ENCODE measurements at regions not wholly inside any gene's neighbourhood (a gene's known extent, or its start where the extent isn't known, plus 50 kb on each side); places are given as distances from the start of the nearest gene placed in this dataset.

- Histone ChIP-seq H3K27me3 (ENCODE audit: control insufficient read depth in 1 of 2, insufficient read depth in 1 of 2, low read length in 2 of 2) (peaks cover 0 to 5% of the 10 kb centered on the region in 2 experiments), H2BK15ac (ENCODE audit: low read depth, poor library complexity, severe bottlenecking) (no peak overlapping the region), H3K9ac (ENCODE audit: low read length) (no peak overlapping the region), H2BK5ac (ENCODE audit: low read depth, low read length, poor library complexity, severe bottlenecking) (no peak overlapping the region), H3K4me1 (ENCODE audit: control insufficient read depth, insufficient read depth, low read depth, low read length) (no peaks in the 10 kb centered on the region), H4K8ac (ENCODE audit: low read length) (no peak overlapping the region), H2AK5ac (ENCODE audit: low read length, severe bottlenecking) (no peak overlapping the region), H3K9me3 (ENCODE audit: control insufficient read depth, low read length) (peaks cover 5% of the 10 kb centered on the region), H2BK120ac (ENCODE audit: low read depth, low read length) (no peak overlapping the region), H2AFZ (ENCODE audit: low read depth, low read length) (no peak overlapping the region), H3K27ac (ENCODE audit: low read length, poor library complexity, severe bottlenecking) (no peak overlapping the region), H3K23ac (ENCODE audit: low read length in 2 of 2) (no peak overlapping the region), H3K79me1 (replicated peaks; ENCODE audit: low read length, poor library complexity, severe bottlenecking) (no peaks in the 10 kb centered on the region), H3K4me2 (ENCODE audit: low read length, poor library complexity, severe bottlenecking) (no peak overlapping the region), H3K36me3 (ENCODE audit: control insufficient read depth in 1 of 2, insufficient read depth in 2 of 2, low read depth in 1 of 2, low read length in 2 of 2) (no peaks in the 10 kb centered on the region), H3K18ac (ENCODE audit: low read depth in 1 of 2, low read length in 2 of 2) (no peak overlapping the region), H4K91ac (ENCODE audit: low read length) (no peak overlapping the region), H2BK12ac (ENCODE audit: low read length in 2 of 2) (no peak overlapping the region), H3K4me3 (ENCODE audit: insufficient read depth in 1 of 2, low read depth in 1 of 2, low read length in 2 of 2) (no peak overlapping the region), H3K4ac (ENCODE audit: low read depth in 1 of 2, low read length in 2 of 2) (no peak overlapping the region), H3K14ac (ENCODE audit: low read length in 2 of 2) (no peak overlapping the region)
- WGBS = 79% methylated on average over 4 of the region's 4 CpGs
- no peak for DNase-seq
Observed at GRCh38 chr14:76664790-76665189, 96.5 kb upstream of the VASH1 start.

- no peak overlapping the region for H4K8ac ChIP-seq (ENCODE audit: low read length)
- no peaks in the 10 kb centered on the region for H3K27me3 ChIP-seq (ENCODE audit: control insufficient read depth in 1 of 2, insufficient read depth in 1 of 2, low read length in 2 of 2)
- no peaks in the 10 kb centered on the region for H3K79me1 ChIP-seq (replicated peaks; ENCODE audit: low read length, poor library complexity, severe bottlenecking)
- H2BK120ac ChIP-seq (ENCODE audit: low read depth, low read length) = no peak overlapping the region
- H3K4me3 ChIP-seq (ENCODE audit: insufficient read depth in 1 of 2, low read depth in 1 of 2, low read length in 2 of 2) = no peak overlapping the region
- no peak overlapping the region for H2BK5ac ChIP-seq (ENCODE audit: low read depth, low read length, poor library complexity, severe bottlenecking)
- 58% methylated on average over 5 of the region's 5 CpGs for WGBS
- H3K9ac ChIP-seq (ENCODE audit: low read length) = no peak overlapping the region
- no peak overlapping the region for H2BK15ac ChIP-seq (ENCODE audit: low read depth, poor library complexity, severe bottlenecking)
- no peak overlapping the region for H2AK5ac ChIP-seq (ENCODE audit: low read length, severe bottlenecking)
- no peak overlapping the region for H3K14ac ChIP-seq (ENCODE audit: low read length in 2 of 2)
- DNase-seq = no peak
- no peak overlapping the region for H2AFZ ChIP-seq (ENCODE audit: low read depth, low read length)
- no peak overlapping the region for H4K91ac ChIP-seq (ENCODE audit: low read length)
- no peaks in the 10 kb centered on the region for H3K36me3 ChIP-seq (ENCODE audit: control insufficient read depth in 1 of 2, insufficient read depth in 2 of 2, low read depth in 1 of 2, low read length in 2 of 2)
- no peaks in the 10 kb centered on the region for H3K4me1 ChIP-seq (ENCODE audit: control insufficient read depth, insufficient read depth, low read depth, low read length)
- H3K27ac ChIP-seq (ENCODE audit: low read length, poor library complexity, severe bottlenecking) = no peak overlapping the region
- no peak overlapping the region for H3K4me2 ChIP-seq (ENCODE audit: low read length, poor library complexity, severe bottlenecking)
- H3K18ac ChIP-seq (ENCODE audit: low read depth in 1 of 2, low read length in 2 of 2) = no peak overlapping the region
- H2BK12ac ChIP-seq (ENCODE audit: low read length in 2 of 2) = no peak overlapping the region
- H3K9me3 ChIP-seq (ENCODE audit: control insufficient read depth, low read length) = peaks cover 3% of the 10 kb centered on the region
- no peak overlapping the region for H3K4ac ChIP-seq (ENCODE audit: low read depth in 1 of 2, low read length in 2 of 2)
- H3K23ac ChIP-seq (ENCODE audit: low read length in 2 of 2) = no peak overlapping the region
Observed at GRCh38 chr14:76666746-76667145, 94.5 kb upstream of the VASH1 start.

GRCh38 chr14:76669770-76670169 lies 91.5 kb upstream of the VASH1 start:
- Histone ChIP-seq H3K27me3 (ENCODE audit: control insufficient read depth in 1 of 2, insufficient read depth in 1 of 2, low read length in 2 of 2) (peaks cover 3 to 11% of the 10 kb centered on the region in 2 experiments), H3K18ac (ENCODE audit: low read depth in 1 of 2, low read length in 2 of 2) (no peak overlapping the region), H4K8ac (ENCODE audit: low read length) (no peak overlapping the region), H2BK15ac (ENCODE audit: low read depth, poor library complexity, severe bottlenecking) (no peak overlapping the region), H3K23ac (ENCODE audit: low read length in 2 of 2) (no peak overlapping the region), H3K4me3 (ENCODE audit: insufficient read depth in 1 of 2, low read depth in 1 of 2, low read length in 2 of 2) (no peak overlapping the region), H2AK5ac (ENCODE audit: low read length, severe bottlenecking) (no peak overlapping the region), H3K9me3 (ENCODE audit: control insufficient read depth, low read length) (peaks cover 3% of the 10 kb centered on the region), H2BK5ac (ENCODE audit: low read depth, low read length, poor library complexity, severe bottlenecking) (no peak overlapping the region), H2AFZ (ENCODE audit: low read depth, low read length) (no peak overlapping the region), H3K9ac (ENCODE audit: low read length) (no peak overlapping the region), H3K27ac (ENCODE audit: low read length, poor library complexity, severe bottlenecking) (no peak overlapping the region), H3K4me2 (ENCODE audit: low read length, poor library complexity, severe bottlenecking) (no peak overlapping the region), H3K36me3 (ENCODE audit: control insufficient read depth in 1 of 2, insufficient read depth in 2 of 2, low read depth in 1 of 2, low read length in 2 of 2) (no peaks in the 10 kb centered on the region), H2BK120ac (ENCODE audit: low read depth, low read length) (no peak overlapping the region), H3K4ac (ENCODE audit: low read depth in 1 of 2, low read length in 2 of 2) (no peak overlapping the region), H2BK12ac (ENCODE audit: low read length in 2 of 2) (no peak overlapping the region), H3K79me1 (replicated peaks; ENCODE audit: low read length, poor library complexity, severe bottlenecking) (no peaks in the 10 kb centered on the region), H3K14ac (ENCODE audit: low read length in 2 of 2) (no peak overlapping the region), H4K91ac (ENCODE audit: low read length) (no peak overlapping the region), H3K4me1 (ENCODE audit: control insufficient read depth, insufficient read depth, low read depth, low read length) (no peaks in the 10 kb centered on the region)
- DNase-seq = no peak

- no peak overlapping the region for H2AFZ ChIP-seq (ENCODE audit: low read depth, low read length)
- H3K14ac ChIP-seq (ENCODE audit: low read length in 2 of 2) = no peak overlapping the region
- no peak overlapping the region for H3K23ac ChIP-seq (ENCODE audit: low read length in 2 of 2)
- no peaks in the 10 kb centered on the region for H3K79me1 ChIP-seq (replicated peaks; ENCODE audit: low read length, poor library complexity, severe bottlenecking)
- 61% methylated on average over 2 of the region's 3 CpGs for WGBS
- no peak overlapping the region for H3K4me3 ChIP-seq (ENCODE audit: insufficient read depth in 1 of 2, low read depth in 1 of 2, low read length in 2 of 2)
- DNase-seq = no peak
- no peak overlapping the region for H2AK5ac ChIP-seq (ENCODE audit: low read length, severe bottlenecking)
- peaks cover 3 to 11% of the 10 kb centered on the region in 2 experiments for H3K27me3 ChIP-seq (ENCODE audit: control insufficient read depth in 1 of 2, insufficient read depth in 1 of 2, low read length in 2 of 2)
- H4K8ac ChIP-seq (ENCODE audit: low read length) = no peak overlapping the region
- H3K18ac ChIP-seq (ENCODE audit: low read depth in 1 of 2, low read length in 2 of 2) = no peak overlapping the region
- no peaks in the 10 kb centered on the region for H3K4me1 ChIP-seq (ENCODE audit: control insufficient read depth, insufficient read depth, low read depth, low read length)
- H2BK5ac ChIP-seq (ENCODE audit: low read depth, low read length, poor library complexity, severe bottlenecking) = no peak overlapping the region
- H4K91ac ChIP-seq (ENCODE audit: low read length) = no peak overlapping the region
- H3K9me3 ChIP-seq (ENCODE audit: control insufficient read depth, low read length) = peaks cover 3% of the 10 kb centered on the region
- H3K4ac ChIP-seq (ENCODE audit: low read depth in 1 of 2, low read length in 2 of 2) = no peak overlapping the region
- H2BK12ac ChIP-seq (ENCODE audit: low read length in 2 of 2) = no peak overlapping the region
- no peak overlapping the region for H3K27ac ChIP-seq (ENCODE audit: low read length, poor library complexity, severe bottlenecking)
- no peak overlapping the region for H3K9ac ChIP-seq (ENCODE audit: low read length)
- H3K36me3 ChIP-seq (ENCODE audit: control insufficient read depth in 1 of 2, insufficient read depth in 2 of 2, low read depth in 1 of 2, low read length in 2 of 2) = no peaks in the 10 kb centered on the region
- no peak overlapping the region for H2BK15ac ChIP-seq (ENCODE audit: low read depth, poor library complexity, severe bottlenecking)
- no peak overlapping the region for H3K4me2 ChIP-seq (ENCODE audit: low read length, poor library complexity, severe bottlenecking)
- H2BK120ac ChIP-seq (ENCODE audit: low read depth, low read length) = no peak overlapping the region
Observed at GRCh38 chr14:76672123-76672522, 89.1 kb upstream of the VASH1 start.
